Upper lobe of right lung (tissue), 1 donor: ENCODE measurements at regions not wholly inside any gene's neighbourhood (a gene's known extent, or its start where the extent isn't known, plus 50 kb on each side); places are given as distances from the start of the nearest gene placed in this dataset.

Experiments
- ATAC-seq: fragments of 200-7000 bp; cut with Tn5 transposase; one replicate; pipeline ENCODE4 v1.9.1; 2020; ENCODE audit warnings: mild to moderate bottlenecking, moderate library complexity
- DNase-seq: peaks from one replicate; pipeline ENCODE4 v3.0.0-alpha.2; 2020
- H3K27ac ChIP-seq: fragments of 200-600 bp; one replicate; pipeline ENCODE4 v1.8.0; 2022
- H3K27me3 ChIP-seq: fragments of 200-600 bp; one replicate; pipeline ENCODE4 v1.8.0; 2022; ENCODE audit warnings: mild to moderate bottlenecking
- H3K36me3 ChIP-seq: fragments of 200-600 bp; one replicate; pipeline ENCODE4 v1.8.0; 2022
- H3K4me1 ChIP-seq: fragments of 200-600 bp; one replicate; pipeline ENCODE4 v1.8.0; 2022
- H3K4me3 ChIP-seq: fragments of 200-600 bp; one replicate; pipeline ENCODE4 v1.8.0; 2022; ENCODE audit warnings: mild to moderate bottlenecking
- H3K9me3 ChIP-seq: fragments of 200-600 bp; one replicate; pipeline ENCODE4 v1.8.0; 2022
- intact Hi-C: fragments of 100-400 bp; cut with DNase I; formaldehyde crosslinking; loops from one replicate; pipeline ENCODE4 v1.11.0; 2022
- TF ChIP-seq, protein P1 (sequence below): fragments of 200-600 bp; IDR thresholded peaks from one replicate; pipeline ENCODE4 v1.8.0; 2022; ENCODE audit warnings: antibody characterized with exemption
- donor health status: DM: no; HTN: yes; CAD: no; lungs with severe emphysema.

DNA sequence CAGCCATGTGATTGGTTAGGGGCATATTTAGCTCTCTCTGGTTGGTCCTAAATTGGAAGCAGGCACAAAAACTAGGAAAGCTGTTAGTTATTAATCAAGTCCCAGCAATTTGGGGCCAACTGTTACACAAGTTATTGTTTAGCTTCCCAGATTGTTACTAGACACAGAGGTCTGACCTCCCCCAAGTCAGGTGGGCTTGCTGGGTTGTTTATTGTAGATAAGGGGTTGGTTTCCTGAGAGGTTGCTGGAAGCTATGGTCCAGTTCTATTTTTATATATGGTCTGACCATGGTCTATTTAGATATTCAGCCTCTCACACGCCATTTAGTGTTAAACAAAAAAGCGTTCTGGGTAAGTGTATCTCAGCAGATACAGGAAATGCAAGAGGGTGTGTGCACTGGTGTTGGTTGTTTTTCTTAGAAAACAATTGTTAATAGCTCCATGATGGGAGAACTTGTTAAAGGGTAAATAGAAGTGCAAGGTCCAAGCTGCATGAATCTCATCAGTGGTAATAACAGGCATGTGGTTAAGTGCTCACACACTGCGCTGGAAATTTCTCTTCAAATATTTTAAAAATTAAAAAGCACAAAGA is 150.0 kb downstream of the RAP2A start:
- DNase-seq (no peak), ATAC-seq (no peak)
- intact Hi-C loops = no loop called here
- Histone ChIP-seq H3K9me3 (no peaks in the 10 kb centered on the region), H3K36me3 (no peaks in the 10 kb centered on the region), H3K4me1 (no peaks in the 10 kb centered on the region), H3K4me3 (no peak overlapping the region), H3K27me3 (no peaks in the 10 kb centered on the region), H3K27ac (no peak overlapping the region)
- TF ChIP-seq, protein P1, sequence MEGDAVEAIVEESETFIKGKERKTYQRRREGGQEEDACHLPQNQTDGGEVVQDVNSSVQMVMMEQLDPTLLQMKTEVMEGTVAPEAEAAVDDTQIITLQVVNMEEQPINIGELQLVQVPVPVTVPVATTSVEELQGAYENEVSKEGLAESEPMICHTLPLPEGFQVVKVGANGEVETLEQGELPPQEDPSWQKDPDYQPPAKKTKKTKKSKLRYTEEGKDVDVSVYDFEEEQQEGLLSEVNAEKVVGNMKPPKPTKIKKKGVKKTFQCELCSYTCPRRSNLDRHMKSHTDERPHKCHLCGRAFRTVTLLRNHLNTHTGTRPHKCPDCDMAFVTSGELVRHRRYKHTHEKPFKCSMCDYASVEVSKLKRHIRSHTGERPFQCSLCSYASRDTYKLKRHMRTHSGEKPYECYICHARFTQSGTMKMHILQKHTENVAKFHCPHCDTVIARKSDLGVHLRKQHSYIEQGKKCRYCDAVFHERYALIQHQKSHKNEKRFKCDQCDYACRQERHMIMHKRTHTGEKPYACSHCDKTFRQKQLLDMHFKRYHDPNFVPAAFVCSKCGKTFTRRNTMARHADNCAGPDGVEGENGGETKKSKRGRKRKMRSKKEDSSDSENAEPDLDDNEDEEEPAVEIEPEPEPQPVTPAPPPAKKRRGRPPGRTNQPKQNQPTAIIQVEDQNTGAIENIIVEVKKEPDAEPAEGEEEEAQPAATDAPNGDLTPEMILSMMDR = no peak

DNA sequence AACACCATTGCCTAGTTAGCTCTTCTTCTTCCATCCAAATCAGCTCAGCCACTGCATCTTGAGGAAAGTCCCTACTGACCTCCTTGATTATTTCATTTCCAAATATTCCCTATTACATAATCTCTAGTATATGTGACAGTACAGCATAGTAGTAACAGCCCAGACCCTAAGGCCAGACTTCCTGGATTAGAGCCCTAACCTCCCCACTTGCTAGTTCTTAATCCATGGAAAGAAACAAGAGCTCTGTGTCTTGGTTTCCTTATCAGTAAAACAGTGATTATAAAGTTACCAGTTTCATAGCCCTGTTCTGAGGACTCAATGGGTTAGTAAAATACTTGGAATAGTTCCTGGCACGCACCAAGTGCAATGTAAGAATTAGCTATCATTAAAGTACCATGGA is 153.0 kb downstream of the RAP2A start:
- H3K9me3 ChIP-seq = no peaks in the 10 kb centered on the region
- no peaks in the 10 kb centered on the region for H3K4me1 ChIP-seq
- H3K4me3 ChIP-seq = no peak overlapping the region
- H3K27me3 ChIP-seq = no peaks in the 10 kb centered on the region
- TF ChIP-seq, protein P1 = no peak
- ATAC-seq = no peak
- H3K36me3 ChIP-seq = no peaks in the 10 kb centered on the region
- intact Hi-C loops = no loop called here
- H3K27ac ChIP-seq = no peak overlapping the region
- DNase-seq = no peak

DNA sequence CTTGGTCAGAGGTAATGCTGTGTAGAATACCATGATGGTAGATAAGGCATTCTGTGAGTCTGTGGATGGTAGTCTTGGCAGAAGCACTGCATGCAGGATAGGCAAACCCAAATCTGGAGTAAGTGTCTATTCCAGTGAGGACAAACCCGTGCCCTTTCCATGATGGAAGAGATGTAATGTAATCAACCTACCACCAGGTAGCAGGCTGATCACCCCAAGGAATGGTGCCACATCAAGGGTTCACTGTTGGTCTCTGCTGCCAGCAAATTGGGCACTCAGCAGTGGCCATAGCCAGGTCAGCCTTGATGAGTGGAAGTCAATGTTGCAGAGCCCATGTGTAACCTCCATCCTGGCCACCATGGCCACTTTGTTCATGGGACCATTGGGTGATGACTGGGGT is 155.0 kb downstream of the RAP2A start:
- TF ChIP-seq, protein P1 = no peak
- DNase-seq (no peak), ATAC-seq (no peak)
- no peak overlapping the region for H3K27ac ChIP-seq
- no peaks in the 10 kb centered on the region for H3K4me1 ChIP-seq
- H3K36me3 ChIP-seq = no peaks in the 10 kb centered on the region
- intact Hi-C loops = no loop called here
- no peak overlapping the region for H3K4me3 ChIP-seq
- no peaks in the 10 kb centered on the region for H3K9me3 ChIP-seq
- H3K27me3 ChIP-seq = no peaks in the 10 kb centered on the region

DNA sequence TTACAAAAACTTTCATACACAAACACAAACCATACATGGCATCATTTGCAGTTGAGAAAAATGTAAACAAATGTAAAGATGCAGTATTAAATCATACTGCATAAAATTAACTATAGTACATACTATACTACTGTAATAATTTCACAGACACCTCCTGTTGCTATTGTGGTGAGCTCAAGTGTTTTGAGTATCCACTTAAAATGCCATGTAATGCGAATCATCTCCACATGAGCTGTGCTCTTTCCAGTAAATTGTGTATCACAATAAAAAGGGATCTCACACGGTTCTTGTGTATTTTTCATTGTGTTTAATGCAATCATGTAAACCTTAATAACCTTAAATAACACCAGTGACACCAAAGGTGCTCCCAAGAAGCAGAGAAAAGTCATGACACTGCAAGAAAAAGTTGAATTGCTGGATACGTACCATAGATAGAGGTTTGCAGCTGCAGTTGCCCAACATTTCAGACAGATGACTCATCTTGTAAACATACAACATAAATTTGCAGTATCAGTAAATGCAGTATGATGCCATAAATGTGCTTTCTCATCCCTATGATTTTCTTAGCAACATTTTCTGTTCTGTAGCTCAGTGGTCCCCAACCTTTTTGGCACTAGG is 166.6 kb downstream of the RAP2A start:
- no peak for ATAC-seq
- TF ChIP-seq, protein P1 = no peak

DNA sequence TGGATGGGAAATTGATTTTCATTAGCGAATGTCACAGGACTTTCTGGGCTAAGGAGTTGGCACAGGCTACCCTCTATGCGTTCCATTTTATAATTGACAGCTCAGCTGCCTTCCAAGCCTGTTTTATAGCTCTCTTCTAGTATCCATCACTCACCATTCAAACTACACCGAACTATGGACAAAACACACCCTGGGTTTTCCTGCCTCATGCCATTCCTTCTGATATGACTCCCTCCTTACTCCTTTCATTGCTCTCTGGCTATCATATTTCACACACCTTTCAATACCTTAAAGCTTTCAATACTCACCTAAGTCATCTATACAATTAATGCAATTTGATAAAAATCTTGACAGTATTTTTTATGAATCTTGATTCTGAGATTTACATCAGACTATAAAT is 181.3 kb downstream of the RAP2A start:
- Histone ChIP-seq H3K9me3 (no peaks in the 10 kb centered on the region), H3K27ac (no peak overlapping the region), H3K36me3 (no peaks in the 10 kb centered on the region), H3K27me3 (no peaks in the 10 kb centered on the region), H3K4me3 (no peak overlapping the region), H3K4me1 (no peaks in the 10 kb centered on the region)
- intact Hi-C loops = no loop called here
- no peak for DNase-seq
- TF ChIP-seq, protein P1 = no peak
- ATAC-seq = no peak

More for the DNA sequence above, 166.6 kb downstream of the RAP2A start:
- intact Hi-C loops = no loop called here
- Histone ChIP-seq H3K27me3 (no peaks in the 10 kb centered on the region), H3K4me3 (no peak overlapping the region), H3K4me1 (no peaks in the 10 kb centered on the region), H3K36me3 (no peaks in the 10 kb centered on the region), H3K27ac (no peak overlapping the region), H3K9me3 (no peaks in the 10 kb centered on the region)
- DNase-seq = no peak

DNA sequence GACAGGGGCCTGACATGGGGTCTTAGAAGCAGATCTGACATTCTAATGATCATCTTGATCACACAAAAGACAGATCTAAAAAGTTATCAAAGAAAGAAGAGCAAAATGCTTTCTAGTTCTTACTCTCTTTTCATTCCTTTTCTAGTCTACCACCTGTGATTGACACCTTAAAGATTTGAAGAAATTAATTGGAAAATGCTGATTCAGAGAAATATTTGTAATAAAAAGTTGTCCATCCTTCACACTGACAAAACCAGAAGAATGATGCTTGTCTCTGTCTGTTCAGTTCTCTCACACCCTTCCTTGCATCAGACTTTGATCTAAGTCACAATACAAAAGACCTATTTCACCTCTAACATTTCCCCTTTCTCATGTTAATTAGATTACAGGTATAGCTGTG is 182.4 kb downstream of the RAP2A start:
- no peak for ATAC-seq
- no peak overlapping the region for H3K4me3 ChIP-seq
- H3K27ac ChIP-seq = no peak overlapping the region
- no peaks in the 10 kb centered on the region for H3K4me1 ChIP-seq
- H3K36me3 ChIP-seq = no peaks in the 10 kb centered on the region
- no peaks in the 10 kb centered on the region for H3K9me3 ChIP-seq
- no peak for DNase-seq
- H3K27me3 ChIP-seq = no peaks in the 10 kb centered on the region
- TF ChIP-seq, protein P1 = no peak
- intact Hi-C loops = no loop called here
